HG02588 (cell line): ENCODE measurements at regions not wholly inside any gene's neighbourhood (a gene's known extent, or its start where the extent isn't known, plus 50 kb on each side); places are given as distances from the start of the nearest gene placed in this dataset.
"Not testable (repeated sequence)": the region's sequence is repeated elsewhere in the genome, so short reads cannot be mapped to it uniquely, and the experiment has no call there.

ENCODE experiments used
- ATAC-seq: cut with Tn5 transposase; IDR thresholded peaks from one replicate; pipeline ENCODE4 v1.9.1; 2021; ENCODE audit warnings: mild to moderate bottlenecking, moderate library complexity; ENCODE audit not compliant: unreplicated experiment

DNA sequence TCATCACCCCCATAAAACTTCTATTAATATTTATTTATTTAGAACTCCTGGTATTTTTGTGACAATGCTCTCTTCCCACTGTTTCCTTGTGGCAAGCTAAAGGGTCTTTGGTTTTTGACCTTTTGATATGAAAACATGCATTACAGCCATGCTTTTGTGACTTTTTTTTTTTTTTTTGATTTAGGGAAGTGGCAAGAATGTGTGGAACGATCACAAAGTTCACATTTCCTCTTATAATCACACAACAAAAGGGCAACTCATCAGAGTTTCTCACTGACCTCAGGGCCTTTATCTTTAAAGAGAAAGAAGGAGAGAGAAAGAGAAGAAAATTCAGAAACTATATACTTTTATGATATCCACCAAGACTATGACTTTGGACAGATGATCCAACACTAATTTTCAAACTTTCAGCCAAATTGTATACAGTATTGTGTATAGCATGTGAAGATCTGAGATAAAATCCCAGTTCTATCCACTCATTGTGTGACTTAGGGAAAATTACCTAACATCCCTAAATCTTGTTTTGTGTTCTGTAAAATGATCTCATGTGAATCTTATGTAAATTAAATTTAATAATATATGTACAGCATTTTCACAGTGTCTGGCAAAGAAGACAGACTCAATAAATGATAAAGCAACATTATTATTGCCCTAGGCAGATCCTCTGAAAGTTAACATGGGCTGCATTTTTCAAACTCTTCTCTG lies 106.8 kb upstream of the MARCKS start:
- no peak for ATAC-seq

DNA sequence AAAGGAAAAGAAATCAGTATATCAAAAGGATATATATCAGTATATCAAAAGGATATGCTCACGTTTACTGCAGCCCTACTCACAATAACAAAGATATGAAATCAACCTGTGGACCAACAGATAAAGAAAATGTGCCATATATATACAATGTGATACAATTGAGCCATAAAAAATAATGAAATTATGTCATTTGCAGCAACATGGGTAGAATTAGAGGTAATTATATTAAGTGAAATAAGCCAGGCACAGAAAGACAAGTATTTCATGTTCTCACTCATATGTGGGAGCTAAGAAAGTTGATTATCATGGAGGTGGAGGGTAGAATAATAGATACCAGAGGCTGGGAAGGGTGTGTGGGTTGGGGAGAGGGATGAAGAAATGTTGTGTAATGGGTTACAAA lies 102.9 kb upstream of the MARCKS start:
- no peak for ATAC-seq

DNA sequence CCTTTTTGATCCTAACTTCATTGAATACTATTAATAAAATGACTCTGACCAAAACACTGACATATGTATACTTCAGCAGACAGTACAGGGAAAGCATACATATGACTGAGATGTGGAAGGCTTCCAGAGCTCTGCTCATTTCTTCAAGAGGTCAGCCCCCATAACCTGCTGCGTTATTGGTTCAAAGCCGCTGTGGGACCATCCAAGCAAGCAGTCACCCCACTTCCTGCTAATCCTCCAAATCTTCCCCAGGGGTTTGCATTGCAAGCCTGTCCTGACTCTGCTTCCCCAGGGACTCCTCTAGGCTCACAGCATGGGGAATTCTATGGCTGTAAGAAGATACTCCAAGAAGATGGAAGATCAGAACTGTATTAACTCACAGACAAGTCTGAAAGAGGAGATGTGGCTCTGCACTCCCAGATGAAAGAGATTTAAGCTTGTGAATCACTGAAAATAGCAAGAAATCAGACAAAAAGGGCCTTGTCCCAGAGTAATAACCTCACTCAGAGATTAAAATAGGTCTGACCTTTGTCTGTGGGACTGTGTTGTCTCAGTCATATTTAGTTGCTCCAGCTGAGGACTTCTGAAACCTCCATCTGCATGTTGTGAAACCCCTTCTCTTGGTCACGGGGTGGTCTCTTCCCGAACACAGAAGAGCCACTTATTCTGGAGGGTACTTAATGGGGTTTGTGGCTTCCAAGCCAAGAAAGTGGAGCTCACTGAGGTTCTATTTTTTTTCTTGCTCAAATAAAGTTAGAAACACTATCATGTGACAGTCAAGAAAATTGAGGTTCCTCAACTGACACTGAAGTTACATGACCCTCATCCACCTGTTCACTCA lies 101.5 kb upstream of the MARCKS start:
- peak; percentile 91 for ATAC-seq

- ATAC-seq, result no peak
Measured at GRCh38 chr6:113756290-113756665, 100.9 kb upstream of the MARCKS start.

DNA sequence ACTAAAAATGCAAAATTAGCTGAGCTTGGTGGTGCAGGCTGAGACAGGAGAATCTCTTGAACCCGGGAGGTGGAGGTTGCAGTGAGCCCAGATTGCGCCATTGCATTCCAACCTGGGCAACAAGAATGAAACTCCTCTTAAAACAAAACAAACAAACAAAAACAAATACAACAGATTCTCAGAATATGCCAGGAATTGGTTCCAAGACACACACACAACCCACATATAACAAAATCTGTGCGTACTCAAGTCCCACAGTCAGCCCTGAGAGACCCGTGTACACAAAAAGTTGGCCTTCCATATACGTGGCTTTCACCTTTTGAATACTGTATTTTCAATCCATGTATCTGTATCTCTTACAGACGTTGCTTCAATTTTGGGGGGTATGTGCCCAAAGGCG lies 98.9 kb upstream of the MARCKS start:
- no peak for ATAC-seq

- no peak for ATAC-seq
Measured at GRCh38 chr6:113758826-113759574, 98.1 kb upstream of the MARCKS start.

GRCh38 chr6:113762641-113763040 lies 94.5 kb upstream of the MARCKS start:
- no peak for ATAC-seq

DNA sequence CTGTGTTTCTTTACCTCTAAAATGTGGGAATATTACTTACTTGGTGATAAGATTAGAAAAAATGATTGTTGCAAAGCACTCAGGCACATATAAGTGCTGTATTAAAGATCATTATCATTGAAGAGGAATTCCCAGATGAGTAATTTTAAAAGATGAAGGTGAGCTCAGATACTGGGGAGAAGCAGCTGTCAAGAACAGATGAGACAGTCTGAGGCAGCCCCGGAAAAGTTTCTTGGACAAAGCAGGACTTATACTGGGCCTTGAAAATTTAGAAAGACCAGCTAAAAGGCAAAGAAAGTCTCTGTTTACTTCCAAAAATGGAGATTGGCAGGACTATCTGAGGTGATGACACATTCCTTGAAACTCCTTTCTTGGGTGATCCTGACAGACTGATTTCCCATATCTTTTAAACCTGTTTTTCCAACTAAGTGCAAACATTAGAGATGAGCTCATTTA lies 93.8 kb upstream of the MARCKS start:
- ATAC-seq, result no peak

DNA sequence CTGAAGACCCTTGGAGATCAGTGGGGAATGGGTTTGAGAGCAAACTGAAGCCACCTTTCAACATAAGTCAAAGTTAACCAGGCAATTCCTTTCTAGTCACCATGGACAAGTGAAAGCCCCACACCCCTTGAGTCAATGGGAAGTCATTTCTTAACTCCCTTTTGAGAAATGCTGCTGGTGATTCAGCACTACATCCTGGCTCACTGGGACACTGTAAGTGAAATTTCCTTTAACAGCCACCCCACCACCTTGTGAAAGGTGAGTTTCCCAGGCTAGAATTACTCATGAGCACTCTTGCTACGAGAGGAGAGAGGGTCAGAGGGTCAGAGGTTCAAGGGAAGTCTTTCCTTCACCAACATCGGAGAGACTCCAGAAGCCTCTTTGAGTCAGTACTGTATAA lies 93.3 kb upstream of the MARCKS start:
- ATAC-seq, result peak; percentile 67

DNA sequence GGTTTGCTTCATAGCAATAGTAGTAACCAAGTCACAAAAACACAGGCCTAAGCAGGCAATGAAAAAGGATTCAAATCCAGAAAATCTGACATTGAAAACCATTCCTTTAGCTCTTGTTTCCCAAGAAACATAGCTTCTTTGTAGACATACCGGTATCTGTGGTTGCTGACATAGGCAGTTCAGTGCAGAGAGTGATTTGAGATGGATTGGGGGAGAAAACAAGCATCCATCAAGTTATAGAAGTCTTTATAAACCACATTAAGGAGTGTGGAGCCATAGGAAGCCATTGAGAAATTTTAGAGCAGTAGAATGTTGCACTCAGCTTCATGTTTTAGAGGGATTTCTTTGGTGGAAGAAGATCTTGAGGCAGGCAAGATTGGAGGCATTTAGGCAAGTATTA lies 91.2 kb upstream of the MARCKS start:
- ATAC-seq, result no peak

- no peak for ATAC-seq
Measured at GRCh38 chr6:113767985-113768384, 89.2 kb upstream of the MARCKS start.

DNA sequence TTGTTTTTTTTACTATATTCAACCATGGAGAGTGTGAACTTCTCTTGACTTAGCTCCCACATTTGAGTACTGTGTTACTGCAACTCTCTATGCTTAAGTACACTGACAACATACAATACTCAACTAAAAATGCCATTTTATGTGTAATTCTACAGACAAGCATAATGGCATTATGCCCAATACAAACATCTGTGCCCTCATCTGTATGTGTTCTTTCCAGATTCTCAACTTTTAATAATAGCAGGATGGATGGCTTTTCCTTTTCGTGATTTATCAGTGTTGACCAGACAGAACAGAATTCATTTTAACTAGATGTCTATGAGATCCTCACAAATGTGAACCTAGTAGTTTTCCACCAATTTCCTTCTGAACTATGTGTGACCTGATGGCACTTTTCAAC lies 84.2 kb upstream of the MARCKS start:
- no peak for ATAC-seq

GRCh38 chr6:113774127-113774825 lies 82.9 kb upstream of the MARCKS start:
- no peak for ATAC-seq

- ATAC-seq, result no peak
Measured at GRCh38 chr6:113776998-113777397, 80.1 kb upstream of the MARCKS start.

- ATAC-seq, result no peak
Measured at GRCh38 chr6:113777601-113778000, 79.5 kb upstream of the MARCKS start.

DNA sequence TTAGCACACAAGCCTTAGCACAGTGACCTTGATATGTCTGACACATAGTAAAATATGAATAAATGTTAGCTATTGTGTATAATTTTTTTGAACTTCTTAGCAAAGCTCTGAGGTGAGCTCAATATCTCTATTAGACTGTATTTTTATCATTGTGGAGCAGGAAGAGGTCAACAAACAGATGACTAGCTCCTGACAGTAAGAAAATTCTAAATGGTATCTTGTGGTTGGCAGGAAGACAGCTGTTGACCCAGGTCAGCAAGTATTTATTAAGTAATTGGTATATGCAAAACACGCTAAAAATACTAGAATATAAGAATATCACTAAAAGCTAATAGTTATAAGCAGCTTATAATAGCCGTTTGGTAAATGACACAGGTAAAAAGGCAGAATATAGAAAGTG lies 77.5 kb upstream of the MARCKS start:
- ATAC-seq, result no peak

DNA sequence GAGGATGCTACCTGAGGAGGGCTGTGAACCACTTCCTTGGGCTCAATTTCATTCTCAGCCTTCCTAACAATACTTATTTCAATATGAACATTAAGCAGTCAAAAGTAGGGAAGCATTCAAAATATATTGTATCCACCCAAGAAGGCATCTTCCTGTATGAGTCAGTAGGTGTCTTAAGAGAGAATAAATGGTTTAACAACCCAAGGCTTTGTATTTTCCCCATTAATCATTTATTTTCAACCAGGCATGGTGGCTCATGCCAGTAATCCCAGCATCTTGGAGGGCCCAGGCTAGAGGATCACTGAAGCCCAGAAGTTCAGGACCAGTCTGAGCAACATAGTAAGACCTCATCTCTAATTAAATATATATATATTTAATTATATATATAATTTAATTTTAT lies 74.5 kb upstream of the MARCKS start:
- no peak for ATAC-seq

DNA sequence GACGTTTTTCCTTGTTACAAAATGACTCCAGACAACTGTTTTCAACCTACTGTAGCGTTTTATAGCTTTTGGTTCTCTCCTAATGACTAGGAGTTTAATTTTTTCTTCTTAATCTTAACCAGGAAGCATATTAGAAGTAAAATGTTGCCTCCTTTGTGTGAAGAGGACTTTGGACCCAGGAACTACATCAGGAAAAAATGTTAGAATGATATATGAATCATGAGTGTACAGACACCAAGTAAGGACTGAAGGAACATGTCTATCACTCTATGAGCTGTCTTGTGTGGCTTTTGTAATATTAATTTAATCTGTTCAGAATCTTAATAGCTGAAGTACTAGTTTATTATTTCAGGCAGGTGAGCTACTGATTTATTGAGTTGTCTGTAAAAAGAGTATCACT lies 71.0 kb upstream of the MARCKS start:
- no peak for ATAC-seq

GRCh38 chr6:113788586-113788985 lies 68.6 kb upstream of the MARCKS start:
- ATAC-seq, result no peak

GRCh38 chr6:113791225-113791624 lies 65.9 kb upstream of the MARCKS start:
- not testable (repeated sequence) for ATAC-seq

DNA sequence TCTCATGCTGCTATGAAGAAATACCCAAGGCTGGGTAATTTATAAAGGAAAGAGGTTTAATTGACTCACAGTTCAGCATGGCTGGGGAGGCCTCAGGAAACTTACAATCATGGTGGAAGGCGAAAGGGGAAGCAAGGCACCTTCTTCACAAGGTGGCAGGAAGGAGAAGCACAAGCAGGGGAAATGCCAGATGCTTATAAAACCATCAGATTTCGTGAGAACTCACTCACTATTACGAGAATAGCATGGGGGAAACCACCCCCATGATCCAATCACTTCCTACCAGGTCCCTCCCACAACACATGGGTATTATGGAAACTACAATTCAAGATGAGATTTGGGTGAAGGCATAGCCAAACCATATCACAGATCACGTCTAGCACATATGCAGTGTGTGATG lies 61.8 kb upstream of the MARCKS start:
- not testable (repeated sequence) for ATAC-seq
